ENCODE measurements at regions not wholly inside any gene's neighbourhood (a gene's known extent, or its start where the extent isn't known, plus 50 kb on each side); places are given as distances from the start of the nearest gene placed in this dataset.
A peak's percentile ranks its signal among the peaks of the same experiment; 100 is the strongest.

DNA sequence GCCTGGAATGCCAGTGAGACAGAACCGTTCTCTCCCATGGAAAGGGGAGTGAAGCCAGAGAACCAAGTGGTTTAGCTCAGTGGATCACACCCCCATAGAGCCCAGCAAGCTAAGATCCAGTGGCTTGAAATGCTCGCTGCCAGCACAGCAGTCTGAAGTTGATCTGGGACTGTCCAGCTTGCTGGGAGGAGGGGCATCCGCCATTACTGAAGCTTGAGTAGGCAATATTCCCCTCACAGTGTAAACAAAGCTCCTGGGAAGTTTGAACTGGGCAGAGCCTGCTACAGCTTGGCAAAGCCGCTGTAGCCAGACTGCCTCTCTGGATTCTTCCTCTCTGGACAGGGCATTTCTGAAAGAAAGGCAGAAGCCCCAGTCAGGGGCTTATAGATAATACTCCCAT lies 374.3 kb upstream of the DCN start:
- no peak for TF ChIP-seq GATA3 (IDR thresholded peaks at IDR 0.05; ENCODE audit: low read depth, low read length)
- no peak for TF ChIP-seq GATA2 (IDR thresholded peaks at IDR 0.05; ENCODE audit: low read depth, low read length)

DNA sequence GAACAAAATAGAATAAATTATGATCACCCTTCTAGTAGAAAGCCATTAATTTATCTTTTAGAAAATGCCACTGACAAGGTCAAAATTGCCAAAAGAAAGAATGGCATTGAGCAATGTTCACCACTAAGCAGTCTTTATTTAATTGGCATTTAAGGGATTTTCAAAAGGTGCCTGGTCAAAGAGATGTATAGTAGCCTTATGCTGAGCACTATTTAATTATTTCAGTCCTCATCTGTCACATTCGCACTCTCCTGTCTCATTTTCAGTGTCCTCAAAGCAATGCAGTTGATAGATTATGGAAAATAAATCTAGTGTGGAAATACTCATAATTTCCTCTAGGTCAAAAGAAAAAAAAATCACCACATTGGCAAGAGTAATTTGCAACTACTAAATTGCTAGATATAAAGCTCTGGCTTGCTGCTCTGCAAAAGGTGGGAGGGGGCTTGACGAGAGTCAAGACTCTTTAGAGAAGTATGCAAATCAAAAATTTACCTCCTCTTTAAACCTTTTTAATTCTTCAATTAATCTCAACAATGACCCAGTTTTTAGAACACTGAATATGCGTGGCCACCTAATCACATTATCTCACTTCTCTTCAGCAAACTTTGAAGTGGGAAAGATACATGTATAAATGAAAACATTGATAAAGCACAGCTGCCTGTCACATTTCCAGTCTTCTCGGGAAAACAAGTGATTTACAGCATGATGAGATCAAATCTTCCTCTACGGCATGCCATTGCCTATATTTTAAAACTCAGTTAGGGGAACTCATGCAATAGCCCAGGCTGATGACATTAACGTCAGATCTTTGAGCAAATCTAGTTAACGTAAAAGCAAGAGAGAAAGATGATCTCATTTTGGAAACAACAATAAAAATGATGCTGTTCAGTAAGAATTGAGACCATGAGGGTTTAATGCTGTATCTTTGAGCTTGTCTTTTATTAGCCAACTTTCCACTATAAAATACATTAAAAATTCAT lies 373.1 kb upstream of the DCN start:
- TF ChIP-seq GATA3 (IDR thresholded peaks at IDR 0.05; ENCODE audit: low read depth, low read length) (peak; percentile 83), GATA2 (IDR thresholded peaks at IDR 0.05; ENCODE audit: low read depth, low read length) (peak; percentile 83)

DNA sequence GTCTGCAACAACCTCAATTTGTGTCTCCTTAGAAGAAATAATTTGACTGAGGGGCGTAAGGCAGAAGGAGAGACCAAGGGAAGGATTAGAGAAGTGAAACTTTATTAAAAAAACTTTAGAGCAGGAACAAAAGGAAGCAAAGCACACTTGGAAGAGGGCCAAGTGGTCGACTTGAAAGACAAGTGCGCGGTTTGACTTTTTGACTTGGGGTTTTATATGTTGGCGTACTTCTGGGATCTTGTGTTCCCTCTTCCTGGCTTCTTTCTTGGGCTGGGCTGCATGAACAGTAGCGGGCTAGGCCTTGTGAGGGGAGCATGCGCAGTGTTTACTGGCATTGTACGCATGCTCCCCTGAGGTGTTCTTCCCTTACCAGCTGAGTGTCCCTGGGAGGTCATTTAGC lies 369.3 kb upstream of the DCN start:
- TF ChIP-seq GATA2 (IDR thresholded peaks at IDR 0.05; ENCODE audit: low read depth, low read length): no peak
- no peak for TF ChIP-seq GATA3 (IDR thresholded peaks at IDR 0.05; ENCODE audit: low read depth, low read length)

DNA sequence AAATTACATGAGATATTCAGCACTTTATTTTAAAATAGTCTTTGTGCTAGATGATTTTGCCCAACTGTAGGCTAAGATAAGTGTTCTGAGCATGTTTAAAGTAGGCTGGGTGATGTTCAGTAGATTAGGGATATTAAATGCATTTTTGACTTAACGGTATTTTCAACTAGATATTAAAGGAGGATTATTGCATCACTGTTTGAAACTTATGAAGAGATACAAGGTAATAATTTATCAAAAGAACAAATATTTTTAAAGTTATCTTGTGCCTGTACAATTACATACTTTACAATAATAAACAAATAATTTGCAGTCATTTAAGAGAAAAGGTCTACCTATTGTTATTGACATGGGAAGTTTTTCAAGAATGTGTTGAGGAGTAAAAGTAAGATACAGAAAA lies 368.6 kb upstream of the DCN start:
- TF ChIP-seq GATA3 (IDR thresholded peaks at IDR 0.05; ENCODE audit: low read depth, low read length) (no peak), GATA2 (IDR thresholded peaks at IDR 0.05; ENCODE audit: low read depth, low read length) (no peak)

DNA sequence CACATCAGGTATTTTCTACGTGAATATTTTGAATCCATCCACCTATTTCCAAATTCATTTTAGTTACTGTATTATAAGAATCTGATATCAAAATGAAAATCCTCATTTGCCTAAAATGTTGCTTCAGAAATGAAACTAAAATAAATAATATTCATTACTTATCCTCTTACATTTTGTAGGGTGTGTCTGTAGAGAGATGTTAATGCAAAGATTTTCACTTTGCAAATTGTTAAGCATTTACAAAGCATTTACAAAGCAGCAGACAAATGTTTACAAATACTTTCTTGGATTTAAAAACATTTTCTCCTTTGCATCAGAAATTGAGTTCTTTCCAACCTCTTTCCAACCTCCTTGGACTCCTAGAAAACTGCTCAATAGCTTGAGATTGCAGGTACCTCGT lies 360.0 kb upstream of the DCN start:
- TF ChIP-seq GATA2 (IDR thresholded peaks at IDR 0.05; ENCODE audit: low read depth, low read length): no peak
- no peak for TF ChIP-seq GATA3 (IDR thresholded peaks at IDR 0.05; ENCODE audit: low read depth, low read length)

DNA sequence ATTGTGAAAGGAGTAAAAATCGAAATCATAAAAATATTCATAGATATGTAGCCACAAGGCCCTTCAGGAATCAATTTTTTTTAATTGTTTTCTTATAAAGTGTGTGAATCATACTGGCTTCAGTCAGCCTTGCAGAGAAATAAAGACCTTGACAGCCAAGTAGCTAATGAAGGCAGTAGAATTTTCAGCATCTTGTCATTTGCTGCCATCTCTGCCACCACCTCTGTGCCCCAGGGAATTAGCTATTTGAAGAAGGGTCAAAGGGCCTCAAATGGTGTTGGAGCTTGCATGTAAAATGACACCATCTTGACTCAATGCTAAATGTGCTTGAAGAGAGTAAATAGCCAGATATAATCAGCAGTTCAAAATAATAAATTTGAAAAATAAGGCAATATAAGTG lies 359.4 kb upstream of the DCN start:
- TF ChIP-seq GATA2 (IDR thresholded peaks at IDR 0.05; ENCODE audit: low read depth, low read length) (no peak), GATA3 (IDR thresholded peaks at IDR 0.05; ENCODE audit: low read depth, low read length) (no peak)

DNA sequence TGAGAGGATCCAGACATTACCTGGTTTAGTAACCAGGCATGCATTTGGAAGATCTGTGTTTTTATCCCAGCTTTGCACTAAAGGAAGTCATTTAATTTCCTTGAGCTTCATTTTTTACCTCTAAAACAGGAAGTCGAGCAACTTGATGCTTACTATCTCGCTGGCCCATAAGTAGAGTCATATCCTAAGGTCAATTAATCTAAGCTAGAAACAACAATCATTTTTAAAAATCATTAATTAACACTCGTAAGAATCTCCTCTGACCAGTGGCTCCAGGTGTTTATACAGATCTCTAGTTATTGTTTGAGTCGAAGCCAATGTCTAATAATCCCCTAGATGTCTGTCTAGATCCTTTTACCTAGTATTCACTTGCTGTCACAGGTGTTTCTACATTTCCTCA lies 355.8 kb upstream of the DCN start:
- TF ChIP-seq GATA3 (IDR thresholded peaks at IDR 0.05; ENCODE audit: low read depth, low read length) (no peak), GATA2 (IDR thresholded peaks at IDR 0.05; ENCODE audit: low read depth, low read length) (no peak)

DNA sequence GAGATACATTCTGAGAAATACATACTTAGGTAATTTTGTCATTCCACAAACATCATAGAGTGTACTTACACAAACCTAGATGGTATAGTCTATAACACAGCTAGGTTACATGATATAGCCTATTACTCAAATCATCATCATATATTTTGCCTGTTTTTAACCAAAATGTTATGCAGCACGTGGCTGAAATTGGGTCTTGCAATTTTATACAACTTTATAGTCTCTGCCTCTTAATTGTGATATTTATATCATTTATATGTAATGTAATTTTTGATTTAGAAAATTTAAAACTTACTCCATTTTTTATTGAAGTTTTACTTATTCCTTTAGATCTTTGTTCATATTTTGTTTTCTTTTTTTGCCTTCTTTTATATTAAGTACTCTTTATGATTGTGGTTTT lies 350.7 kb upstream of the DCN start:
- TF ChIP-seq GATA2 (IDR thresholded peaks at IDR 0.05; ENCODE audit: low read depth, low read length) (no peak), GATA3 (IDR thresholded peaks at IDR 0.05; ENCODE audit: low read depth, low read length) (no peak)

DNA sequence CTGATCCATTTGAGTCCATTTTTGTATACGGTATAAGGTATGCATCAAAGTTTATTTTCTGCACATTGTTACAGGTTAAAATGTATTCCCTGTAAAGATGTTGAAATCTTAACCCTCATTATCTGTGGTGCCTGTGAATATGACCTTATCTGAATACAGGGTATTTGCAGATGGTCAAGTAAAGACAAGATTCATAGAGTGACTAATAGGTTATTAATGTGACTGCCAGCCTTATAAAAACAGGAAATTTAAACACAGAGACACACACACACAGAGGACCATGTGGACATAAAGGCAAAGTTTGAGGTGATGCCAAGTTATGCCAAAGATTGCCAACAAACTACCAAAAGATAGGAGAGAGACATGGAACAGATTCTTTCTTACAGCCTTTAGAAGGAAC lies 347.2 kb upstream of the DCN start:
- TF ChIP-seq GATA2 (IDR thresholded peaks at IDR 0.05; ENCODE audit: low read depth, low read length) (no peak), GATA3 (IDR thresholded peaks at IDR 0.05; ENCODE audit: low read depth, low read length) (no peak)

DNA sequence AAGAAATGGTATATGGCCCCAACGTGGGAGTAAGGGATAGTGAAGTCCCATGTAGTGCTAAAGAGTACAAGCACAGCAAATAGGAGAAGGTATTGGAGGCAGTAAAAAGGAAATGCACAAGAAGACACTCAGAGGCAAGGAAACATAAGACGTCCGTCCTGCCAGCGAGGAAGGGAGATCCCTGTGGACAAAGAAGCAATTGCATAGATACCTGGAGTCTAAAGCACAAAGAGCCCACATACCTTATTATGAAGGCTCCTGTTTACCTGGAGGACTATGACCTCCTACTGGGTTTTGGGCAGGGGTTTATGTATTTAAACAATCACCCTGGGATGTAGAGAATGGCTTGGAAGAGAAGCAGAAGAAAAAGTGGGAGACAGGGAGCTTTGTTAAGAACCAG lies 341.2 kb upstream of the DCN start:
- no peak for TF ChIP-seq GATA3 (IDR thresholded peaks at IDR 0.05; ENCODE audit: low read depth, low read length)
- TF ChIP-seq GATA2 (IDR thresholded peaks at IDR 0.05; ENCODE audit: low read depth, low read length): no peak

DNA sequence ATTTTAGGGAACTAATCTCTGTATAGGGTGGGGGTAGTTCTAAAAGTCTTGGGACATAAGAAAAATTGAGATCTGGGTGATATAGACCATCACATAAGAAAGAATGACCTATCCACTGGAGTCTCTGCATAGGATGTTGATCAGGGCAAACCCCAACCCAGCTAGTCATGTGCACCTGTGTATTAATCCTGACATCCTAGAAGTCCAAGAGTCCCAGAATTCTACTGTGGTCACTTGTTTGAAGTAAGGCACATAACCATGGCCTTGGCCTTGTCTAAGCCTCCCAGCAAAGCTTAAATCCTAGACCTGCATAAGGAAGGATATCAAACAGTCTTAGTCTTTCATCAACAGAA lies 334.1 kb upstream of the DCN start:
- TF ChIP-seq GATA3 (IDR thresholded peaks at IDR 0.05; ENCODE audit: low read depth, low read length): no peak
- no peak for TF ChIP-seq GATA2 (IDR thresholded peaks at IDR 0.05; ENCODE audit: low read depth, low read length)

DNA sequence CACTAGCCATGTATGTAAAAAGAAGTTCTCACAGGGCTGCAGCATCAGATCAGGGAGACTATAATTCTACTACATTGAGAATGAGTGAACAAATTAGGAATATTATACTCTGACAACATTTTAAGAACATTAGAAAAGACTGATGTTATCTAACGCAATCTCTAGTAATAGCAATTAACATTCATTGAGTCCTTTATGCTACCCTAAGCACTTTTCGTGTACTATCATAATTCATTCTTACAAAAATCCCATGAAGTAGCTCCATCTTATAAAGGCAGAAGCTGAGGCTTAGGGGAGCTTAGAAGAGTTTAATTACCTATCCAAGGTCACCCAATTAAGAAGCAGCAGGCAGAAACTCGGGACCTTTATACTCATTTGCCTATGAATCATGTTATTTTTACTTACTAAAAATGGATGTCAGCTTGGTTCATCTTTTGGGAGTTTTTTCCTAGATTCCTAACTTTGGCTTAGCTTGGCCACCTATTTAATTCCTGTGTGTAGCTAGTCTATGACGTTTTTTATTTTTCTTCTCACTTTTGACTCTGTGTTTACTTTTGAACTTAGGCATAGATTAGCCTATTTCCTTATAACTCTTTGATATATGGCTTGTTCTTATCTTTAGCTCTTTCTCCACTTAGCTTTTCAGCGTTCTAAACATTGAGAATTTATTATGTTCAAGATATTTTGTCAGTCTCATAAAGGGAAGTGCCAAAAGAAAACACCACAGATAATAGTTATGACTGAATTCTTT lies 333.5 kb upstream of the DCN start:
- TF ChIP-seq GATA2 (IDR thresholded peaks at IDR 0.05; ENCODE audit: low read depth, low read length): no peak
- TF ChIP-seq GATA3 (IDR thresholded peaks at IDR 0.05; ENCODE audit: low read depth, low read length): no peak

DNA sequence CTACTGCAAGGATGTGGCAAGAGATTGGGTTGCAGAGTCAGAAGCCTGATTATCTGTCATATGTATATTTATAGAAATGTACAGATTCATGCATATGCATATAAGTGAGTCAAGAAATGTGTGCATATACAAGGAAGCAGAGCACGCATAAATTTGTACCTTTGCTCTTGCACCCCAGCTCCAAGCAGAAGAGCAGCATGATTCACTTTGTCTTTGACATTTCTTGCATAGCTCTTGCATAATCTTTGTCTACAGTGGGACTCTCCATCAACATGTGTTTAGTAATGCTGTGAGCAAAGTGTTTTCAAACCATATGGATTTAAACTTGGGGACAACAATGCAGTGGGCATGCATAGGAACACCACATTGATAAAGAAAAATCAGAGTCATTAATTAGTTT lies 330.7 kb upstream of the DCN start:
- TF ChIP-seq GATA3 (IDR thresholded peaks at IDR 0.05; ENCODE audit: low read depth, low read length): no peak
- TF ChIP-seq GATA2 (IDR thresholded peaks at IDR 0.05; ENCODE audit: low read depth, low read length): no peak

DNA sequence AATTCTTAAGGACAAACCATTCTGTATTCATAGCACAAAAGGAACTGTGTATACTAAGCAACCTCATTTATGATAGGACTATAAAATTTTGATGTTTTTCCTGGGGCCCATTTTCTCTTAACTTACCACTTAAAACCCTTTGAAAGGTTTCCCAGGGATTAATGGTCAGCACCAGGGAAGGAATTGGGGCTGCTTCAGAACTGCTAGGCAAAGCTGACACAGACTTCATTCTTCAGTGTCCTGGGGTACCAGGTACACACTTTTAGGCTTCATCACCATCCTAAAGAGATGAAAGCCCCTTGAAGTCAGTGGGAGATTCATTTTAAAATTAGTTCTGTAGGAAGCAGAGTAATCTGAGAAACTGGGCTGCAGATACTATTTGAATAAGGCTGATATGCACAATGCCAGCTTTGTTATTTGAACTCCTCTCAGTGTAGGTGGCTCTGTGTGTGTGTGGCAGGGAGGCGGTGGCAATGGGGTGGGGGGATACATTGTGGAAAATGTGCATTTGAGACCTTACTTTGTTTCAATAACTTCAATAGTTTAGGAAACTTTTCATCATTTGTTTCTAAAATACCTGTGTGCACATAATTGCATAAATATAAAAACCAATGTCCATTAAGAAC lies 329.3 kb upstream of the DCN start:
- TF ChIP-seq GATA3 (IDR thresholded peaks at IDR 0.05; ENCODE audit: low read depth, low read length): no peak
- no peak for TF ChIP-seq GATA2 (IDR thresholded peaks at IDR 0.05; ENCODE audit: low read depth, low read length)
